Stomach (tissue), 4 donors: ENCODE measurements at regions not wholly inside any gene's neighbourhood (a gene's known extent, or its start where the extent isn't known, plus 50 kb on each side); places are given as distances from the start of the nearest gene placed in this dataset.

Experiments
- CTCF ChIP-seq, 7 experiments: fragments of 450-650 bp in 4 of 7; fragments of 200-600 bp in 3 of 7; sonication (generic) in 3 of 7; IDR thresholded peaks; one replicate each; pipeline ENCODE4 v1.5.1; 2016 to 2019; ENCODE audit warnings: antibody characterized with exemption in 7 of 7, control low read depth in 2 of 7, mild to moderate bottlenecking in 1 of 7
- POLR2A ChIP-seq, 4 donors: fragments of 450-650 bp; IDR thresholded peaks; one replicate each; pipeline ENCODE4 v1.6.1; 2016; ENCODE audit warnings: antibody characterized with exemption in 4 of 4, control low read depth in 2 of 4, mild to moderate bottlenecking in 1 of 4, moderate library complexity in 1 of 4
- POLR2AphosphoS5 ChIP-seq, 3 donors: sonication (generic); formaldehyde crosslinking; IDR thresholded peaks; one replicate each; pipeline ENCODE4 v1.6.1; 2016; ENCODE audit warnings: antibody characterized with exemption in 3 of 3

DNA sequence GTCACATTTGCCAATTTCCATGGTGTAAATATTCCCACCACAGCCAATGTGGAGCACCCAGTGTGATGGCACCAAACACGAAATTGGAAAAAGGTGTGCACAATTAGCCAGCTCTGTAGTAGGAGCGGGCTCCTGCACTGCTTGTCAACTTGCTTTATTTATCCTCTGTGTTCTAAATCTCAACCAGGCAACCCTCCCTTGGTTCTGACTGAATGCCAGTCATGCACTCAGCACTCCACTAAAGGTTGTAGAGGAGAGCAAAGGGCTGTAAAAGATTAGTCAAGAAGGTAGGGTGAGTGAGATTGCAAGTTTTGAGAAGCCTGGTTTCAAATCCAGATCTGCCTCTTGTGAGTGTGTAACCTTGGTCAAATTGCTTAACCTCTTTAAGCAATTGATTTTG lies 71.5 kb upstream of the EGR2 start:
- TF ChIP-seq CTCF (IDR thresholded peaks at IDR 0.05) (no peak), POLR2A (IDR thresholded peaks at IDR 0.05) (no peak), POLR2AphosphoS5 (IDR thresholded peaks at IDR 0.05) (no peak)
